Caco-2 (cell line): ENCODE measurements at regions not wholly inside any gene's neighbourhood (a gene's known extent, or its start where the extent isn't known, plus 50 kb on each side); places are given as distances from the start of the nearest gene placed in this dataset.
A peak's percentile ranks its signal among the peaks of the same experiment; 100 is the strongest.

ENCODE experiments used
- BruUV-seq: library from RNA; stranded (reverse); fragments of 400-500 nt; replicated peaks from 2 replicates; lab custom pipeline; 2021; lab: Mats Ljungman, UMichigan
- CTCF ChIA-PET: fragments of 300-600 bp; sonication (Branson Sonifier 250); formaldehyde crosslinking; loops from one replicate; lab custom pipeline; 2022; ENCODE audit warnings: antibody characterized with exemption; lab: Charles Lee
- POLR2A ChIA-PET: fragments of 300-600 bp; sonication (Branson Sonifier 250); formaldehyde crosslinking; loops from one replicate; lab custom pipeline; 2022; ENCODE audit warnings: antibody characterized with exemption; lab: Charles Lee
- DNase-seq, 2 experiments: peaks; one replicate each; pipeline versions ENCODE4 v3.0.0 to v3.0.0-alpha.2; 2020 to 2022
- H3K27me3 ChIP-seq: replicated peaks from 2 replicates; pipeline ENCODE4 v1.6.0; 2011; ENCODE audit warnings: low read length; ENCODE audit not compliant: control insufficient read depth, insufficient read depth
- H3K36me3 ChIP-seq: 2 replicates; pipeline ENCODE4 v1.5.1; 2011; ENCODE audit warnings: low read length; ENCODE audit not compliant: control insufficient read depth, insufficient read depth
- H3K4me1 ChIP-seq: fragments of 250-450 bp; sonication (Bioruptor Pico); 2 replicates; pipeline ENCODE4 v1.5.1; 2020; ENCODE audit warnings: mild to moderate bottlenecking
- H3K4me3 ChIP-seq: 2 replicates; pipeline ENCODE4 v1.5.1; 2011; ENCODE audit warnings: low read depth, mild to moderate bottlenecking, control low read depth, low read length
- H3K9me3 ChIP-seq: fragments of 250-450 bp; sonication (Bioruptor Pico); 2 replicates; pipeline ENCODE4 v1.5.1; 2020; ENCODE audit warnings: mild to moderate bottlenecking, moderate library complexity
- H3K27ac Mint-ChIP-seq: one replicate; pipeline ENCODE4 v1.8.0; 2022; ENCODE audit warnings: mixed read lengths; ENCODE audit not compliant: unreplicated experiment
- H3K27me3 Mint-ChIP-seq: one replicate; pipeline ENCODE4 v1.8.0; 2022; ENCODE audit warnings: mixed read lengths; ENCODE audit not compliant: insufficient read depth, unreplicated experiment
- H3K36me3 Mint-ChIP-seq: one replicate; pipeline ENCODE4 v1.8.0; 2022; ENCODE audit warnings: mild to moderate bottlenecking, mixed read lengths; ENCODE audit not compliant: insufficient read depth, unreplicated experiment
- H3K4me1 Mint-ChIP-seq: one replicate; pipeline ENCODE4 v1.8.0; 2022; ENCODE audit warnings: low read depth, mixed read lengths; ENCODE audit not compliant: unreplicated experiment
- H3K4me3 Mint-ChIP-seq: one replicate; pipeline ENCODE4 v1.8.0; 2022; ENCODE audit warnings: mild to moderate bottlenecking, moderate library complexity, mixed read lengths; ENCODE audit not compliant: unreplicated experiment
- H3K9me3 Mint-ChIP-seq: one replicate; pipeline ENCODE4 v1.8.0; 2022; ENCODE audit warnings: mixed read lengths; ENCODE audit not compliant: unreplicated experiment
- CTCF ChIP-seq, 2 experiments: fragments of 200-600 bp in 1 of 2; IDR thresholded peaks; 1 replicate in 1 of 2; 2 replicates in 1 of 2; pipeline versions ENCODE4 v1.5.1 to v1.8.0; 2011 to 2022; ENCODE audit warnings: antibody characterized with exemption in 1 of 2, control low read depth in 1 of 2, inconsistent platforms in 1 of 2, low read depth in 1 of 2, low read length in 1 of 2, mild to moderate bottlenecking in 1 of 2, moderate library complexity in 1 of 2; ENCODE audit not compliant: insufficient read depth in 1 of 2, severe bottlenecking in 1 of 2, unreplicated experiment in 1 of 2
- intact Hi-C: fragments of 100-400 bp; cut with micrococcal nuclease; formaldehyde crosslinking; loops from one replicate; pipeline ENCODE4 v1.10.0; 2022; ENCODE audit not compliant: unreplicated experiment

GRCh38 chr15:70539912-70540530, 223.3 kb downstream of the UACA start:
- ChIA-PET POLR2A (no interaction called here), CTCF (no interaction called here)
- no peak overlapping the region for H3K4me3 Mint-ChIP-seq
- no peak for TF ChIP-seq CTCF (IDR thresholded peaks at IDR 0.05; ENCODE audit: insufficient read depth in 1 of 2, low read depth in 1 of 2, low read length in 1 of 2, severe bottlenecking in 1 of 2, unreplicated experiment in 1 of 2)
- no peaks in the 10 kb centered on the region for H3K9me3 Mint-ChIP-seq
- H3K27ac Mint-ChIP-seq, result no peak overlapping the region
- peaks cover 28% of the 10 kb centered on the region for H3K4me1 Mint-ChIP-seq
- peaks cover 10% of the 10 kb centered on the region for H3K4me1 ChIP-seq
- no peak overlapping the region for H3K4me3 ChIP-seq
- H3K27me3 Mint-ChIP-seq, result no peaks in the 10 kb centered on the region
- H3K36me3 Mint-ChIP-seq, result no peaks in the 10 kb centered on the region
- no peaks in the 10 kb centered on the region for H3K27me3 ChIP-seq
- no peaks in the 10 kb centered on the region for H3K36me3 ChIP-seq
- DNase-seq, result no peak
- no TSS peak for BruUV-seq
- H3K9me3 ChIP-seq, result no peaks in the 10 kb centered on the region
- intact Hi-C loops, result no loop called here

GRCh38 chr15:70539409-70539808, 223.9 kb downstream of the UACA start:
- BruUV-seq, result no TSS peak
- intact Hi-C loops, result no loop called here
- H3K9me3 Mint-ChIP-seq, result no peaks in the 10 kb centered on the region
- H3K4me3 Mint-ChIP-seq, result no peak overlapping the region
- no peak overlapping the region for H3K27ac Mint-ChIP-seq
- no peaks in the 10 kb centered on the region for H3K36me3 Mint-ChIP-seq
- POLR2A ChIA-PET, result no interaction called here
- no peak for DNase-seq
- TF ChIP-seq CTCF (IDR thresholded peaks at IDR 0.05; ENCODE audit: insufficient read depth in 1 of 2, low read depth in 1 of 2, low read length in 1 of 2, severe bottlenecking in 1 of 2, unreplicated experiment in 1 of 2), result no peak
- H3K9me3 ChIP-seq, result no peaks in the 10 kb centered on the region
- CTCF ChIA-PET, result no interaction called here
- no peaks in the 10 kb centered on the region for H3K36me3 ChIP-seq
- peaks cover 28% of the 10 kb centered on the region for H3K4me1 Mint-ChIP-seq
- no peak overlapping the region for H3K4me3 ChIP-seq
- H3K27me3 ChIP-seq, result no peaks in the 10 kb centered on the region
- H3K4me1 ChIP-seq, result peaks cover 10% of the 10 kb centered on the region
- H3K27me3 Mint-ChIP-seq, result no peaks in the 10 kb centered on the region

GRCh38 chr15:70538278-70538677, 225.1 kb downstream of the UACA start:
- BruUV-seq, result no TSS peak
- CTCF ChIA-PET, result interaction anchor here (0.5 kb wide), 1 partner anchor 19 kb away, joined by 4 read pairs; no protein-coding TSS in a partner anchor

More at GRCh38 chr15:70538278-70538677, 225.1 kb downstream of the UACA start:
- H3K27me3 ChIP-seq, result no peaks in the 10 kb centered on the region
- H3K9me3 ChIP-seq, result no peaks in the 10 kb centered on the region
- DNase-seq, result peak in 1 of 2 experiments; percentile 29
- H3K36me3 ChIP-seq, result no peaks in the 10 kb centered on the region
- H3K4me3 ChIP-seq, result no peak overlapping the region
- Mint-ChIP-seq H3K4me1 (peaks cover 28% of the 10 kb centered on the region), H3K36me3 (no peaks in the 10 kb centered on the region), H3K4me3 (peak overlapping the region; percentile 18), H3K9me3 (no peaks in the 10 kb centered on the region), H3K27me3 (no peaks in the 10 kb centered on the region), H3K27ac (peak overlapping the region; percentile 41)
- intact Hi-C loops, result no loop called here
- POLR2A ChIA-PET, result no interaction called here
- peaks cover 10% of the 10 kb centered on the region for H3K4me1 ChIP-seq
- no peak for TF ChIP-seq CTCF (IDR thresholded peaks at IDR 0.05; ENCODE audit: insufficient read depth in 1 of 2, low read depth in 1 of 2, low read length in 1 of 2, severe bottlenecking in 1 of 2, unreplicated experiment in 1 of 2)
